DMS53 (cell line): ENCODE measurements at regions not wholly inside any gene's neighbourhood (a gene's known extent, or its start where the extent isn't known, plus 50 kb on each side); places are given as distances from the start of the nearest gene placed in this dataset.
"Not testable (repeated sequence)": the region's sequence is repeated elsewhere in the genome, so short reads cannot be mapped to it uniquely, and the experiment has no call there.

Experiments
- DNase-seq: peaks from one replicate; lab custom pipeline; 2025; lab: John Stamatoyannopoulos, UW

- DNase-seq = no peak
These were observed 149.2 kb downstream of the MIAT start for GRCh38 chr22:26806445-26807175.

GRCh38 chr22:26811647-26811992 is 154.2 kb downstream of the MIAT start:
- no peak for DNase-seq

GRCh38 chr22:26812731-26813130 is 155.3 kb downstream of the MIAT start:
- no peak for DNase-seq

- no peak for DNase-seq
These were observed 159.3 kb downstream of the MIAT start for GRCh38 chr22:26816726-26817125.

DNA sequence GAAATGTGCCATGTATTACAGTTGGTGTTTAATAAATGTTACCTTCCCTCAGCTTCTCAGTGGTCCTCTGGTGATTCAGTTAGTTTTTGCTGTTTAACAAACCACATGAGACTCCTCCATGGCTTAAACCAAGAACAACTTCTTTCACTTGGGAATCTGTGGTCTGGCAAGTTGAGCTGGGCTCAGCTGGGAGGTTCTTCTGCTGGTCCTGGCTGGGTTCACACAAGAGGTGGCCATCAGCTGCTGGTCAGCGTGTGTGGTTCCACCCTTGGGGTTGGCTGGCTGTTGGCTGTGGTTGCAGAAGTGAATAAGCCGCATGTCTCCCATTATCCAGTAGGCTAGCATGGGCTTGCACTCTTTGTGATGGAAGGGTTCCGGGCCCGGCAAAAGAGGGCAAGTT is 160.5 kb downstream of the MIAT start:
- no peak for DNase-seq

- DNase-seq = no peak
These were observed 164.5 kb downstream of the MIAT start for GRCh38 chr22:26821854-26822253.

- peak; percentile 21 for DNase-seq
These were observed 164.9 kb downstream of the MIAT start for GRCh38 chr22:26822313-26822712.

DNA sequence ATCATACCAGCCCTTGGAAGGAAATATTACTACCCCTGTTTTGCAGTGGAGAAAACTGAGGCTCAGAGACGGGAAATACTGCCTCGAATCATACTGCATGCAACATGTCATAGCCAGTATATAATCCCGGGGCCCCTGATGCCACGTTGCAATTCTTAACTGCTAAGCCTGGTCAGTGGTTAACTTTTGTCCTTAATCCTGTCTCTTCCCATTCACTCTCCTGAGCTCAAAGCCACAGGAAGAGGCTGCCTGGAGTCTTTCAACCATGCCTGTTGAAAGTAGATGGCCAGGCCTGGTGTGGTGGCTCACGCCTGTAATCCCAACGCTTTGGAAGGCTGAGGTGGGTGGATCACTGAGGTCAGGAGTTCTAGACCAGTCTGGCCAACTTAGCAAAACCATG is 166.6 kb downstream of the MIAT start:
- DNase-seq = no peak

DNA sequence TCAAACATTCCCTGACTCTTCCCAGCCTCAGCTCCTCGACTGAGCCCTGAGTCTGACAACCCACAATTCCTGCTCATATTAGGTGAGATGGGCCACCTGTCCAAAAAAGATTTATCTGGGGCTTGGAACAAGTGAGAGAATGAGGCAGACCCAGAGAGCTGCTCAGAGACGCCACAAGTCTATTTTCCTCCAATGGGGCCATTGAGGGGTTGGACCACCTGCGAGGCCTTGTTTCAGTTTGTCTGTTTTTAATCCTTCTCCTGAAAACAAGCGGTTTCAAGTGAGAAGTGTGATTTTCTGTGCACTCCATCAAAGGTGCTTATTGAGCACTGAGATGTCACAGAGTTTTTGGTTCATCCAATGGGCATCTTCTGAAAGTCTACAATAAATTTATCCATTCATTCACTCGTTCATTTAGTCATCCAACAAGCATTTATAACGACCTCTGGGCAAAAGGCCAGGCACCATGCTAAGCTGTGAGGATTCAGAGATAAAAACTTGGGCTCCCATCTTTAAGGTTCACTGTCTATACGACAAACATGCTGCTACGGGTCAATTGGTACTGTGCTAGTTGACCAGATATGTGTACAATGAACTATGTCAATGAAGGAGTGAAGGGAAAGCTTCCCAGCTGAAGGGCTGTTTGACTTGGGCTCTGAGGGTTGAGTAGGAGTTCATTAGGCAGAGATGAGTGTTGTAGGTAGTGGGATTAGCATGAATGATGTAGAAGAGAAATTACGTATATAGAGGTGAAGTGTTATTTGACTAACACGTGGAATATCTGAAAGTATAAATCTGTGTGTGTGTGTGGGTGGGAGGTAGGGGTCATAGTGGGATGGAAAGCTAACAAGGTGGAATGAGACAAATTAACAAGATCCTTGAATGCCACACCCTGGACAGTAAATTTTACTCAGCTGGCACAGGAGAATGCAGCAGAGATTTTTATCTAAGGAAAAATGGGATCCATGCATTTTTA is 168.9 kb downstream of the MIAT start:
- DNase-seq = no peak

GRCh38 chr22:26827611-26828010 is 170.2 kb downstream of the MIAT start:
- no peak for DNase-seq

- DNase-seq = no peak
These were observed 170.9 kb downstream of the MIAT start for GRCh38 chr22:26828311-26828710.

DNA sequence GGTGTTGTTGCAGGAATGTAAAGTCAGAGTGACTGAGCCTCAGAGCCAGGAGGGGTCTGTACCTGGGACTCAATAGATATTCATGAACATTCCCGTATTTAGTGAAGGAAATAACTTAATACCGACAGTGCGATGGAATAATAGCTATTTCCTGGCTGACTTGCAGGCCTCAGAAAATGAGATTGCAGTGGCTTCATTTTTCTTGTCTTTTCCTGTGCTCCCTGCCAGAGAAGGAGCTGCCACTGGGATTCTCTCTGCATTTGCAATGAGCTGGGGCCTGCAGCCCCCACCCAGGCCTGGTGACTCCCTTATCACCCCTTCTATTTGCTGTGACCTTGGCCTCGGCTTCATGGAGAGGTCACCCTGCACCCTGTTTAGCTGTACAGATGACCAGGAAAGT is 173.4 kb downstream of the MIAT start:
- no peak for DNase-seq

- DNase-seq = no peak
These were observed 177.6 kb downstream of the MIAT start for GRCh38 chr22:26835023-26835422.

DNA sequence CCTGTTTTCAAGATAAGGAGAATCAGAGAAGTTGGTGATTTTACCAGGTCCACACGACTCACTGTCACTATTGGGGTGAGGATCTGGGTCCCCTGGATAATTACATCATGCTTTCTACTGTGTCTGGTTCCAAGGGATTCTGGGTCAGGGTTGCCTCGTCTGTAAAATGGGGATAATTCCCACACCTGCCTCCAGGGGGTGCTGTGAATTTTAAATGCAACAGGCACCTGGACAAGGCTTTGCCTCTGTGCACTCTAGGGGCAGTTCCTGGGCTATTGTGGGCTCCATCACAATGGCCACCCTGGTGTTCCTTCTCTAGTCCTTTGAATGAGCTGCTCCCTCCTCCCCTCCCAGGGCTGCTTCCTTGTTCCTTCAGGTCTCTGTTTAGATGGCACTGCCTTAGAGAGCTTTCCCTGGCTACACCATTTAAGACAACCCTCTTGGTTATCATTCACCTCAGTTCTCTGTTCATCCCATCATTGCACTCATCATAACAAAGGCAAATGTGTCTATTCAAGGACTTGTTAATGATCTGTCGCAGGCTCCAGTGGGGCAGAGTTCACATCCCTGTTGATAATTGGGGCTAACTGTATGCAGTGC is 178.6 kb downstream of the MIAT start:
- DNase-seq = peak; percentile 58

GRCh38 chr22:26837784-26838470 is 180.5 kb downstream of the MIAT start:
- DNase-seq = peak; percentile 32

DNA sequence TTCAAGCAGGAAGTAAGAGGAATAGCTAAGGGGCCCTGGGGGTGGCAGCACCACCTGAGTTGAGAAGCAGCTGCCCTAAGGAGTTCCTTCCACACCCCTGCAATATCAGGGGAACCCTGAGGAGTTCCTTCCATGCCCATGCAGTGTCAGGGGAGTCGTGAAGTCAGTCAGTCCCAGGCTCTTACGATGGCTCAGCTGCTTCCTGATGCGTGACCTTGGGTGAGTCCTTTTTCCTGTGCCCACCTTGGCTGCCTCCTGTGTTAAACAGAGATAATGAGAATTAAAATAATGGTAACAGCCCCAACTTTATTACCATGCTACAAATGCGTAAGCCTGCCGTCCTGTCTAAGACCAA is 181.1 kb downstream of the MIAT start:
- DNase-seq = no peak

GRCh38 chr22:26839216-26839615 is 181.8 kb downstream of the MIAT start:
- no peak for DNase-seq

GRCh38 chr22:26840770-26841169 is 183.4 kb downstream of the MIAT start:
- DNase-seq = not testable (repeated sequence)

- DNase-seq = no peak
These were observed 184.7 kb downstream of the MIAT start for GRCh38 chr22:26842103-26842502.

DNA sequence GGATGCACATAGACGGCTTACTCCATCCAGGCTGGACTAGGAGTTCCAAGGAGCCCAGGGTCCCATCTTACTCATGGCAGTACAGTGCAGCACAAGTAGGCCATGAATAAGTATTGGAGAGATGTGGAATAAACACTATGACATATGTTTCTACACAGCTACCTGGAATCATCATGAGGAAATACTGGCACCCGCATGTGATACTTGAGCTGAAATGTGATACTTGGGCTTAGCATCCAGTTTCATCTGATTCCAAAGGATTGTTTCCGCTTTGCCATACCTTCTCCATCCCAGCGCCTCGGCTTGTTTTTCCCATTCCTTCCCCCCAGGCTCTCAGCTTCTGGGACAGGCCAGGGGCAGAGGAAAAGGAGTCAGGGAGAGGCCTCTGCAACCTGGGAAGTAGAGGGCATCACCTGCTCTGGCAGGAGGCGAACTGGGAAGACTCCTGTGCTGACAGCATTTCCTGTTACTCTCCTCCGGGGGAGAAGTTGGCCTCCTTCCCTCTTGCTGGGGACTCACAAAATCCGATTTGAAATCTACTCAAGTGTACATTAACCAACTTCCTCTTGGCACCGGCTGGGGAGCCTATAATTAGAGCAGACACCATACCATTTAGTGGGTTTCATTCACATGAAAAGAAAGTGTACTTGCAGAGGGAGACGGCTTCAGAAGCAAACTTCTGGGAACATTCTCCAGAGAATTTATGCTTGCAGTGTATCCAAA is 187.8 kb downstream of the MIAT start:
- peak; percentile 64 for DNase-seq

DNA sequence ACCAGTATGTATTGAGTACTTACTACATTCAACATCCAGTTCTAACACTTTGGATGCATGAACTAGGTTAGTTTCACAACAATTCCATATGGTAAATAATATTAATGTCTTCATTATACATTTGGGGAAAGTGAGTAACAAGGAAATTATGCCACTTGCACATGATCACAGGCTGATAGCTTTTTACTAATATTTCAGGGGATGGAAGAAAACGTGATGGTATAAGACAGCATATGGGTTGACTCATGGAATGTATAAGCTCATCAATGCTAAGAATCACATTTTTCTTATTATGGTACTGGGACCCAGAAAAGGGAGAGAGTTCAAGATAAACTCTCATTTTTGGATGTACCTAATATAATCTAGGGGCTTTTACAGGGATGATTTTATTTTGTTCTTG is 188.7 kb downstream of the MIAT start:
- DNase-seq = no peak

DNA sequence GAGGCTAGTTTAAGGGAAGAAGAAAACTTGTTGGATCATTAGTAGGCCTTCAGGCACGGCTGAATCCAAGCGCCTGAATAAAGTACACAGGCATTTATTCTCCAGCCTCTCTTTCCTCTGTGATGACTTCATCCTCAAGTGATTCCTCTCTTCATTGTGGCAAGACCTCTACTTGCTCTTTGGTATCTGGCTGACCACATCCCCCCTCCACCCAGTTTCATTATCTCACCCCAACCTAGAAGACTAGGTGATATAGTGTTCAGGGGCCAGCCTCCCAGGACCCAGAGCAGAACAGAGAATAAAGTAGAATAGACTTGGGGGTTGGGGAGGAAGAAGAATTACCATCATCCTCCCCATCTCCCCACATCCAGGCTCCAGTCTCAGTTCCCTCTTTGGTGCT is 189.3 kb downstream of the MIAT start:
- peak; percentile 3 for DNase-seq
